Loucy (cell line): ENCODE measurements at regions not wholly inside any gene's neighbourhood (a gene's known extent, or its start where the extent isn't known, plus 50 kb on each side); places are given as distances from the start of the nearest gene placed in this dataset.
"Not testable (repeated sequence)": the region's sequence is repeated elsewhere in the genome, so short reads cannot be mapped to it uniquely, and the experiment has no call there.

Experiments
- H2AFZ ChIP-seq: fragments of 200-600 bp; sonication (generic); 2 replicates; pipeline ENCODE4 v1.6.0; 2016; ENCODE audit warnings: antibody characterized with exemption, mild to moderate bottlenecking, low read length, moderate library complexity
- H3F3A ChIP-seq: fragments of 200-600 bp; 2 replicates; pipeline ENCODE4 v1.6.0; 2016; ENCODE audit warnings: antibody characterized with exemption, low read depth, mild to moderate bottlenecking
- H3K27me3 ChIP-seq: fragments of 200-600 bp; sonication (generic); 2 replicates; pipeline ENCODE4 v1.6.1; 2014; ENCODE audit warnings: low read length, mild to moderate bottlenecking; ENCODE audit not compliant: insufficient read depth, poor library complexity, severe bottlenecking
- H3K36me3 ChIP-seq: fragments of 200-600 bp; sonication (generic); 2 replicates; pipeline ENCODE4 v1.6.1; 2016; ENCODE audit warnings: low read length; ENCODE audit not compliant: insufficient read depth
- H3K4me1 ChIP-seq: fragments of 200-600 bp; sonication (generic); 2 replicates; pipeline ENCODE4 v1.5.1; 2014; ENCODE audit warnings: low read length, mild to moderate bottlenecking; ENCODE audit not compliant: insufficient read depth, poor library complexity, severe bottlenecking
- H3K4me2 ChIP-seq: fragments of 200-600 bp; sonication (generic); 2 replicates; pipeline ENCODE4 v1.6.0; 2014; ENCODE audit warnings: antibody characterized with exemption, low read length, low read depth, mild to moderate bottlenecking; ENCODE audit not compliant: poor library complexity, severe bottlenecking
- H3K4me3 ChIP-seq: fragments of 200-600 bp; sonication (generic); 2 replicates; pipeline ENCODE4 v1.5.1; 2014; ENCODE audit warnings: low read length, mild to moderate bottlenecking, mixed read lengths; ENCODE audit not compliant: poor library complexity, severe bottlenecking
- H3K79me2 ChIP-seq: fragments of 200-600 bp; sonication (generic); 2 replicates; pipeline ENCODE4 v1.6.1; 2014; ENCODE audit warnings: low read length; ENCODE audit not compliant: insufficient read depth
- H3K9ac ChIP-seq: fragments of 200-600 bp; sonication (generic); 2 replicates; pipeline ENCODE4 v1.6.0; 2014; ENCODE audit warnings: mild to moderate bottlenecking, low read depth, low read length, moderate library complexity; ENCODE audit not compliant: poor library complexity, severe bottlenecking
- H3K9me2 ChIP-seq: fragments of 200-600 bp; sonication (generic); replicated peaks from 2 replicates; pipeline ENCODE4 v1.6.1; 2016; ENCODE audit warnings: low read depth, low read length, mixed read lengths
- H3K9me3 ChIP-seq: fragments of 200-600 bp; sonication (generic); 2 replicates; pipeline ENCODE4 v1.6.1; 2014; ENCODE audit warnings: mild to moderate bottlenecking, antibody characterized with exemption, low read length, low read depth; ENCODE audit not compliant: insufficient read depth
- H4K20me1 ChIP-seq: fragments of 200-600 bp; sonication (generic); 2 replicates; pipeline ENCODE4 v1.6.0; 2014; ENCODE audit warnings: antibody characterized with exemption, low read length, mild to moderate bottlenecking; ENCODE audit not compliant: insufficient read depth, poor library complexity, severe bottlenecking
- EZH2phosphoT487 ChIP-seq: fragments of 200-600 bp; IDR thresholded peaks from 2 replicates; pipeline ENCODE4 v1.6.1; 2018; ENCODE audit warnings: antibody characterized with exemption, mild to moderate bottlenecking, moderate library complexity, borderline replicate concordance
- TF ChIP-seq, protein P1 (sequence below): fragments of 200-600 bp; sonication (generic); conservative IDR thresholded peaks from 2 replicates; pipeline ENCODE4 v1.5.1; 2014; ENCODE audit warnings: mild to moderate bottlenecking, antibody characterized with exemption, low read length

DNA sequence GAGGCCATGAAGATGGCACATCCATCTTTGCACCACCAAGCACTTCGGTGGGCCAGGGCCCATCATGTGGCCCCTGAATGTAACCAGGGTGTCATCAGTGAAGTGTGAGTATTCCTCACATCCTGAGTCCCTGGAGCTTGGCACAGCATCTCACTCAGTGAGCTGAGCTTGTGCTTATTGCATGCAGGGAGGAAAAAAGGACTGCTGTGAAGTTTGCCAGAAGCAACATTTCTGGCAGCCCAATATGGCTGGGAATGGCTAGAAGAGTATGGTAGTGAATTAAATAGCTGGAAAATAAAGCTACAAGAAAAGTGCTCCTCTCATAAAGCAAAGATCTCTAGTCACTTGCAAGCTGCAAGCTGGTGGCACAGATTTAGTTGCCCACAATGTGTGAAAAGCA lies 109.3 kb downstream of the TNFSF18 start:
- Histone ChIP-seq H3K9ac (no peak overlapping the region), H3K4me1 (no peaks in the 10 kb centered on the region), H3K9me2 (no peaks in the 10 kb centered on the region), H4K20me1 (no peaks in the 10 kb centered on the region), H3K36me3 (no peaks in the 10 kb centered on the region), H3K4me3 (no peak overlapping the region), H2AFZ (no peak overlapping the region), H3K4me2 (no peak overlapping the region), H3F3A (no peaks in the 10 kb centered on the region), H3K79me2 (no peaks in the 10 kb centered on the region), H3K9me3 (no peaks in the 10 kb centered on the region), H3K27me3 (no peaks in the 10 kb centered on the region)
- TF ChIP-seq EZH2phosphoT487, result no peak
- TF ChIP-seq, protein P1, sequence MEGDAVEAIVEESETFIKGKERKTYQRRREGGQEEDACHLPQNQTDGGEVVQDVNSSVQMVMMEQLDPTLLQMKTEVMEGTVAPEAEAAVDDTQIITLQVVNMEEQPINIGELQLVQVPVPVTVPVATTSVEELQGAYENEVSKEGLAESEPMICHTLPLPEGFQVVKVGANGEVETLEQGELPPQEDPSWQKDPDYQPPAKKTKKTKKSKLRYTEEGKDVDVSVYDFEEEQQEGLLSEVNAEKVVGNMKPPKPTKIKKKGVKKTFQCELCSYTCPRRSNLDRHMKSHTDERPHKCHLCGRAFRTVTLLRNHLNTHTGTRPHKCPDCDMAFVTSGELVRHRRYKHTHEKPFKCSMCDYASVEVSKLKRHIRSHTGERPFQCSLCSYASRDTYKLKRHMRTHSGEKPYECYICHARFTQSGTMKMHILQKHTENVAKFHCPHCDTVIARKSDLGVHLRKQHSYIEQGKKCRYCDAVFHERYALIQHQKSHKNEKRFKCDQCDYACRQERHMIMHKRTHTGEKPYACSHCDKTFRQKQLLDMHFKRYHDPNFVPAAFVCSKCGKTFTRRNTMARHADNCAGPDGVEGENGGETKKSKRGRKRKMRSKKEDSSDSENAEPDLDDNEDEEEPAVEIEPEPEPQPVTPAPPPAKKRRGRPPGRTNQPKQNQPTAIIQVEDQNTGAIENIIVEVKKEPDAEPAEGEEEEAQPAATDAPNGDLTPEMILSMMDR, result no peak

DNA sequence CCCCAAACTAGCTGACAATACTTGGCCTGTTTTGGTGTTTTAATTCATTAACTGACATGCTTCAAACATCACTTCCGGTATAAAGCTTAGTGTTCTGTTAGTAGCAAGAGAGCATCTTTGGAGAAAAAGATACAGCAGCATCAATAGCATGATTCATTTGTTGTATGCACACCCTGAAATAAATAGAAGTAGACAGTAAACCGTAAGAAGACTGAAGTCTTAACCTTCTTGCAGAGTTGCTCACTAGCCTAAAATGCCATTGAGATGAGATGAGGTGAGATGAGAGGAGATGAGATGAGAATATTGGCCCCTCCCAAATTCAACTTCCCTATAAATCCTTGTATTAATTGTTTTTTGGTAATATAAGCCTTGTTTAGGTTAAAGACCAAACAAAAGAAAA lies 108.8 kb downstream of the TNFSF18 start:
- Histone ChIP-seq H3K79me2 (no peaks in the 10 kb centered on the region), H3K9me3 (no peaks in the 10 kb centered on the region), H4K20me1 (no peaks in the 10 kb centered on the region), H3K4me2 (no peak overlapping the region), H3F3A (no peaks in the 10 kb centered on the region), H2AFZ (no peak overlapping the region), H3K4me3 (no peak overlapping the region), H3K36me3 (no peaks in the 10 kb centered on the region), H3K4me1 (peaks cover 4% of the 10 kb centered on the region), H3K27me3 (no peaks in the 10 kb centered on the region), H3K9me2 (no peaks in the 10 kb centered on the region), H3K9ac (no peak overlapping the region)
- TF ChIP-seq, protein P1, result no peak
- TF ChIP-seq EZH2phosphoT487, result no peak

DNA sequence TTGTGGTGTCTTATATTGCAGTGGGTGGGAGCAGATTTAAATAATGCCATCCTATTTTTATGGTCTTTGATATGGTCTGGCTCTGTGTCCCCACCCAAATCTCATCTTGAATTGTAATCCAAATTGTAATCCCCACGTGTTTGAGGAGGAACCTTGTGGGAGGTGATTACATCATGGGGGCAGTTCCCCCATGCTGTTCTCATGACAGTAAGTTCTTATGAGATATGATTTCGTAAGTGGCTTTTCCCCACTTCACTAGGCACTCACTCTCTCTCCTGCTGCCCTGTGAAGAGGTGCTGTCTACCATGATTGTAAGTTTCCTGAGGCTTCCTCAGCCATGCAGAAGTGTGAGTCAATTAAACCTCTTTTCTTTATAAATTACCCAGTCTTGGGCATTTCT lies 107.6 kb downstream of the TNFSF18 start:
- not testable (repeated sequence) for H3K36me3 ChIP-seq, H3F3A ChIP-seq, H3K4me3 ChIP-seq, H3K4me2 ChIP-seq, H3K79me2 ChIP-seq, H3K9me3 ChIP-seq, H3K9ac ChIP-seq, H2AFZ ChIP-seq, H4K20me1 ChIP-seq, H3K4me1 ChIP-seq, H3K27me3 ChIP-seq, H3K9me2 ChIP-seq

DNA sequence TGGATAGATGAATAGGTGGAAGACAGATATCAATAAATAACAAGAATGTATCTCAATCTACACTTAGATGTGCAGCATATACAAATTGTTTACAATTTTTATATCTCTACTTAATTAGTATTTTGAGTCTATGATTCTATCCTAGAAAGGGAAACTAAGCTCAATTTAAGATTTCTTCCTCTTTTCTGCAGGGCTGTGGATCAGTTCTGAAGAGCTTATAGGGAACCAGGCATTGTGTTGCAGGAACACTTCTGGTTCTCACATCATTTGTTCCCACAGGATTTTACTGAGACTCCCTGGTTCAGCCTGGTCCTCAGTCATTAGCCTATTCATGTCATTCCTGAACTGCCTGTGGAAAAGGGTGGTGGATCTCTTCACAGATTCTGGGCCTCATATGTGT lies 105.8 kb downstream of the TNFSF18 start:
- H3K9me2 ChIP-seq, result no peaks in the 10 kb centered on the region
- H3K9me3 ChIP-seq, result no peaks in the 10 kb centered on the region
- H3K27me3 ChIP-seq, result no peaks in the 10 kb centered on the region
- H3F3A ChIP-seq, result no peaks in the 10 kb centered on the region
- no peak overlapping the region for H3K9ac ChIP-seq
- TF ChIP-seq EZH2phosphoT487, result no peak
- TF ChIP-seq, protein P1, result no peak
- H3K4me3 ChIP-seq, result no peak overlapping the region
- H3K4me1 ChIP-seq, result peaks cover 19% of the 10 kb centered on the region
- no peak overlapping the region for H2AFZ ChIP-seq
- no peaks in the 10 kb centered on the region for H3K79me2 ChIP-seq
- no peaks in the 10 kb centered on the region for H4K20me1 ChIP-seq
- no peak overlapping the region for H3K4me2 ChIP-seq
- no peaks in the 10 kb centered on the region for H3K36me3 ChIP-seq
